GM21717 (cell line): ENCODE measurements at regions not wholly inside any gene's neighbourhood (a gene's known extent, or its start where the extent isn't known, plus 50 kb on each side); places are given as distances from the start of the nearest gene placed in this dataset.

Experiments
- ATAC-seq: cut with Tn5 transposase; IDR thresholded peaks from one replicate; pipeline ENCODE4 v1.9.1; 2021; ENCODE audit warnings: mild to moderate bottlenecking, moderate library complexity; ENCODE audit not compliant: unreplicated experiment

DNA sequence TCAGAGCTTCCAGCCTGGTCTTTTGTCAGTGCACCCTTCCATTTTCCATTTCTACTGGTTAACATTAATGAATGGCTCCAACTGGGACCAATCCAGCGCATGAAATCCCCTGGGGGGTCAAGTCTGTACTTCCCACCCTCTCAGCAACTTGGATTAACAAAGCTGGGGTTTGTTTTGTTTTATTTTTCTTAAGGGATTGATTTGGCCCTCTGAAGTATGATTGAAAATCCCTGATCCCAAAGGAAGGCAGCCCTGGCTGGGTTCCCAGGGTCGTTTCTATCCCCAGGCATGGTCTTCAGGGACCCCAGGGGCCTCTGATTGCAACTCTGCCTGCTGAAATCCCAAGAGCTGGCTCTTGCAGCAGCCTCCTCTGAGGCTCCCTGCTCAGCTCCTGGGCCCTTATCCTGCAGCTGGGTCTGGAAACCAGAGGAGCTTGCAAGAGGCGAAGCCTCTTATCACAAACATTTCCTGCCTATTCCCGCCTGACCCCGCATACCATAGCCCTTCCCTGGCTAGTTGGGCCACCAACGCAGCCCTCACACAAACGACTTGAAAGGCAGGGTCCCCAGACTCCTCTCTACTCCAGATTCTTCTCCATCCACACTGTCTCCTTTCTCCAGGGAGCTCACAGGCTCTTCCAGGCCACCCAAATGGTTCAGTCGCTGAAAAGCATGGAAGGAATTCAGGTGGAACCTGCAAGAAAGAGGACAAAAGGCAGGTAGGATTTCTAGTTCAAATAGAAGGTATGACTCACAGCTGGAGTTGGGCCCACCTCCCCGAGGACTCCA lies 109.7 kb upstream of the PKDCC start:
- ATAC-seq = no peak

DNA sequence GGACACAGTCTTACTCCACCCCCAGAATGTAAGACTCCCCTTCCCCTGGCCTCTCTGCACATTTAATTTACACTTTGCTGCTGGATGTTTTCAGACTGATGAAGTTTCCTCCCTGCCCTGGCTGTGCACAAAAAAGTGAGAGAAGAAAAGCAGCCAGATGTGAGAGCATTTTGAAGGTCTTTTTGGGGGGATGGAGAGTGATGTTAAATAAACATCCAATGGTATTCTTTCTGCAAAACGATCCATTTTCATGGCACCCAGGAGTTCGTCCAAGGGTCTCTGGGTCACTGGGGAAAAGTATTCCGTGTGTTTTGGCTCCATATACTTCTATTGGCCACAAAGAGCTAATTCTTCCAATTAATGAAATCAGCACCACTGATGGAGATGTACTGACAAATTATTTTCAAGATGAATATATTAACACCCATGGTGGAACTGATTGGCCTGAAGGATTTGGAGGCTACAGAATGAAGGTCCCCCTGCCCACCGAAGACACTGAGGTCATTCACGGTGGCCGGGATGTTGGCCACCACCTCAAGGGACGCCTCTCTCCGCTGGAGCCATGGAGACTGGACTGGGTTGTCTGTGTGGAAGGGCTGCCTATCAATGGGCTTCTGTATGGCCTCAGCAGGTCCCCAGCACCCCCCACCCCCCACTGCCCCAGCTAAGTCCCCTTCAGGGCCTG lies 107.6 kb upstream of the PKDCC start:
- ATAC-seq = no peak

DNA sequence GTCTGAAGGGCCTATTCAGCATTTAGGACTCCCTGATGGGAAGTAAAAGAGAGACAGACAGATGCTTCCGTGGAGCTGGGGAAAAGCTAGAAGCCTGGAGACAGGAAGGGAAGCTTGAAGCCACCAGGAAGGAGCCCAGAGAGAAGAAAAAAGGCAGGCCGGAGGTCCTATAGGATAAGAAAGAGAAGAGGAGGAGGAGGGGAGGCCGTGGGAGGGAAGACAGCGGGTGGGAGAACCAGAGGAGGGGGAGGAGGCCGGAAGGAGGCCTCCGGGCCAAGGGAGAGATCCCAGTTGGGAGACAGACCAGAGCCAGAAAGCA lies 107.1 kb upstream of the PKDCC start:
- ATAC-seq = no peak

DNA sequence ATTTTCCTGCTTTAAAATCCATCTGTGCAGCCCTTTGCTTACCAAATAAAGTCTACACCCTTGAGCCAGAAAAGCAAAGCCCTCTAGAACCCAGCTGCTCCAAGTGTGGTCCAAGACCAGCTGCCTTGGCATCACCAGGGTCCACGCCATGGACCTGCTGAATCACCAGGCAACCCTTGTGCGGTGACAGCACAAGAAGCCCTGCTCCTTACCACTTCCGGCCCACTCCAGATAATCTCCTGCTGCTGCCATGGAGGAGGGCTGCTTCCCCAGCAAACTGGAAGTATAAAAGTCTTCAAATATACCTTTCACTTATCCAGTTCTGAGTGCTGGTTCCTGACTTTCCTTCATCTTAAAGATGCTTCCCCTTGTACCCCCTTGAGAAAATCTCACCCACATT lies 106.0 kb upstream of the PKDCC start:
- no peak for ATAC-seq

DNA sequence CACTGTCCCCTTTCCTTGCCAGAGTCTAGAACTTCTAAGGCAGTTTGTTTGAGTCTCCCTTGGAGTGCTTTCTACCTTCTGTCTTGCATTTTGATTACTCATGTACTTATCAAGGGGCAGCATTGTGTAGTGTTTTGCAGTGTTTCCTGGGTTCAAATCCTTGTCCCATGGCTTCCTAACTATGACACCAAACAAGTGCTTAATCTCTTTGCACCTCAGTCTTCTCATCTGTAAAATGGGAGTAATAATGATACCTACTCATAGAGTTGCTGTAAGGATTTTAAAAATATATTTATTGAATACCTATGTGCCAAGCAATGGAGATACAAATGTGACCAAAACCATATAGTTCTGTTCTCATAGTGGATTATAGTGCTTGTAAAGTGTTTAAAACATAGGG lies 105.5 kb upstream of the PKDCC start:
- no peak for ATAC-seq

DNA sequence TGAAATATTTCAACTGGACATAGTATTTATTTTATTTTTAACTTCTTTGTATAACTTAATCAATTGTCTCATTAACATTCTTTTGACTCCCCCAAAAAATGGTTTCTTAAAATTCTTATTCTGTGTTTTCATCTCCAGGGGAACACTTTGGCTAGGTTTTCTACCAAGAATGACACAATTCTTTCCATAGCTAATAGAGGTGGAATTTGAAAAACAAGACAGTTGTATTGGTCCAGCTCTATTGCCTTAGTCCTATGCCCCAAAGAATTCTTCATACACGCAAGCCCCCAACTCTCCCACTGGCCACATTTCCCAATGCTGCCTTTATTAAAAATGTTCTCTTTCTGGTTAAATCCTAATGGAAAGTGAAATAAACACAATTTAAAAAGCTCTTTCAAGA lies 104.7 kb upstream of the PKDCC start:
- no peak for ATAC-seq

DNA sequence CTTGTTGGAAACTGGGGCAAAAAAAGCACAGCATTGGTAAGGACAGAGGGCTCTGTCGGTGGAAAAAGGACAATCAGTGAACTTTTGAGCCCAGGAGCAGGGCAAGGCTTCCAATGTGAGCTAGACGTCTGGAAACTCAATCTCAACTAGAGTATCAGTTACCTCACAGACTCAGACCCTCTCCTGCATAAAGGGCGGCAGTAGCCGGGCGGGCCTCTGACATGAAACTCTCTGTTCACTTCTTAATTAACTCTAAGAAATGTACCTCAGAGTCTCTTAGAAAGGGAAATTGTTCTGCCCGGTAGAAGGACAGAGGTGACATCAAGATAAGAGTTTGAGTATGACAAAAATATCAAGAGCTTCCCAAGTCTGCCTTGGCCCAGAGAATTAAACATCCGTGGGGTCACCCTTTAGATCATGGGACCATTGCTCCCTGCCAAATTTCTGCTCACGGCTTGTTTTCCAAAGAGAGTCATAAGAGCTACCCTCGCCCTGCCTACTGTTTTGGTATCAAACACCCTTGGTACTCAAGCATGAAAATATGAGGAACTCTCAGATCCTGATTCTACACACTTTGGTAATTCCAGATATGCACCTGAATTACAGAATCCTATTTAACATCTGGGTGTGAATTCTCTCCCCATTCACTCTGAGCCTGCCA lies 103.5 kb upstream of the PKDCC start:
- no peak for ATAC-seq

DNA sequence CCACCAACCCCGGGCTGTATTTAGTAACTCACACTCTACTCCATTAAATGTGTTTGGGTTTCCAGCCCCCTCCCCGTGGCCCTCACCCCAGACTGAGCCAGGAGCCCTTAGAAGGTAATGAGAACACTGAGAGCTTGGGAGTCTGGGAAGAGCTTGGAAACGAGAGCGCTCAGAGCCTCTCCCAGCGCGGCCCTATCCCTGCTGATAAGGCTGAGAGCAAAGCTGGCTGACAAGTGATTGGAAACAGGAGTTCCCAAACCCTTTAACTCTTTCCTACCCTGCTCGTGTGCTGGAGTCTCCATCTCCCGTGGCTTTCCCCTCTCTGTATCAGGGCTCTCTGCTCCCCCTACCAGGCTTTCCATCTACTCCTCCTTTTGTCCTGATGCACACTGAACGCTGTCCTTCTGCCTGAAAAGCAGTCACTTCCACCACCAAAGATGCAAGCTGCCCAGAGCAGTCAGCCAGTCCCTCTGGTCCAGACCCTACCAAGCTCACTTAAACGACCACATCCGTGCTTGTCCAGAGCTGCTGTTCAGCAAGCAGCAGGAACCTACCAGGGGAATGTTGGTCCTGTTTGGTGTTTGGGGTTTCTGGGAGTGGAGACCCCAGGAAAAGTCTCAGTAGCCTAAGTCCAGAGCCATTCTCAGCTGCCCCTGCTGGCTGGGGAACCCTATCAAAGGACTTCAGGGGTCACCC lies 100.0 kb upstream of the PKDCC start:
- no peak for ATAC-seq

DNA sequence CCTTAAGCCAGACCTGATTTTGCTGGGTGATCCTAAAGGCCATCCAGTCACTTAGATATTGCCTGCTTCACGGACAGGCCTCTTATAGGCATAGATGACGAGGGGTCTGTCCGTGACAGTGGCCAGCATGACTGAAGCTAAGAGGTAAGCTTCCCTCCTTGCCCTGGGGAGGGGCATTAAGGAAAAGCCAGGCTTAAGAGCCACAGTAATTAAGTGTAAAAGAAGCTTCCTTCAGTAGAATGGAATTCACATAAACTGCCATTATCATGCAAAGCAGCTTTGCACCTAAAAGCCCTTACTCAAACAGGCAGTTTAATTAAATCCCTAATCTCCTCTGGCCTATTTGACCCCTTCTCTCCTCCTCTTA lies 99.4 kb upstream of the PKDCC start:
- no peak for ATAC-seq

DNA sequence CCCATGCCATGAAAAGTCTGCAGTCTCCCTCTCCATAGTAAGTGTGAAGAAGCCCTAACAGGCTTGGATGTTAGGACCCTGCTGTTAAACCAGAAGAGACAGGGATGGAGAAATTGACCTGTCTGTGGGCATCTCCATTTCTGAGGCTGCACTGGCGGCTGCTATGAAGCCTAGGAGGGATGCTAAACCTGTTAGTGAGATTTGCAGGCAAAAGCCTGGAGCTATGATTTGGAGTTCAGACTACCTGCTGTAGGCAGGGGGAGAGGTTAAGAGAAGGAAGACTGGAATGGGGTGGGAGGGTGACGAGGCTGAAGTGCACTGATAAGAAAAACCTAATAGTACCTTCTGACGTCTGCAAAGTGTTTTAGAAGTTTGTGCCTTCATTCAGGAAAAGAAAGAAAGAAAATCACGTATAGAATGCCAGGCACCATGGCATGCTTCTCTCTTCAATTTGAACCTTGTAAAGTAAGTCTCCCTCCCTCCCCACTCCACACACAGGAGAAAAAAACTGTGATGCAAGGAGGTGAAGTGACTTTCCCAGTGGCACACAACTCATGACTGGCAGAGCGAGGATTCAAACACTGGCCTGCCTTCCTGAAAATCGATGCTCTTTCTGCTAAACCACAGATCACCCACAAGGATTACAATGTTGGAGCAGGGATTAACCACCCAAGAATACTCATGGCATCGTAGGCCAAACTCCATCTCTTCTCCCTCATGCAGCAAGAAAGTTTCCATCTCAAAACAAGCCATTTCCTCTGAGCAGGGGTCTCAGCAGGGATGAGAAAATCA lies 98.5 kb upstream of the PKDCC start:
- ATAC-seq = no peak

DNA sequence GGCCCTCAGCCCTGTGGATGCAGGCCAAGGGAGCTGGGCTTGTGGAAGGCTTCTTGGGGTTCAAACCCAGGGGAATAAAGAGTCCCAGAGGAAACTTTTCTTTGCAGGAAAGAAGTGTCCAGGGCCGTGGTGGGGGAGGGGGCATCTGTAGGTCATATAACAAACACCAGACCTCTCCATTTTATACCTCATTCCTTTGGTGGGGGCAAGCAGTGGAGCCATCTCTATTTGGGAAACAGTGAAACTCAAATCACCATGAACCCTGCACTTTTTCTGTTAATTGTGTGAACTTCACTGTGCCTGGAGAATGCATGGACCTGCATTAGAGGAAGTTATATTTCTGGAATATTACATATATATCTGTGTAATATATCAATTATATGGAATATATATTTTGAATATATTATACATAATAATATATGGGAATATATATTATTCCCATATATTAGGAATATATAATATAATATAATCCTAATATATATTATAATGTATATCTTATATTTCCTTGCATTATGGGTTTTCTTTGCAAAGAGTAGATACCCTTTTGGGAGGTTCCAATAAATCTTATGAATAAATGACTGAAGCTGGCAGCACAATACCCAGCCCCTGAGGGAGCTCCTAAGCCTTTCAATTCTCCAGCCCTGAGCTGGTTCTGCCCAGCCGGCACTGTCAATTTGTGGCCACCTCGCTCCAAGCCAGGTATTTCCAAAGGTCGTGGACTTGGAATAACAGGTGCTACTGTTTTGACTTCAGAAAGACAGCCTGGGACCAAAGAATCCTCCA lies 97.7 kb upstream of the PKDCC start:
- no peak for ATAC-seq

DNA sequence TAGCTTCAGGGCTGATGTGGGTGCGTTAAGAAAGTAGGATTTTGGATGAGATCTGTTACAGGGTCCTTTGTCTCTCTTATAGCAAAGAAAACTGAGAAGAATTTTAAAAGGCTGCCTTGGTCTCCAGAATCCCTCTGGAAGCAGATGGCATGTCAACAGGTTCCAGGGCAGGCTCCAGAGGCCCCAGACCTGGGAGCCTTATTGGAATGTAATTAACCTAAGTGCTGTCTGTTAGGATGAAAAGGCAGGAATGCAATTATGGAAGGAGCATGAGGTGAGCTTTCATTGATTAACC lies 97.2 kb upstream of the PKDCC start:
- no peak for ATAC-seq

DNA sequence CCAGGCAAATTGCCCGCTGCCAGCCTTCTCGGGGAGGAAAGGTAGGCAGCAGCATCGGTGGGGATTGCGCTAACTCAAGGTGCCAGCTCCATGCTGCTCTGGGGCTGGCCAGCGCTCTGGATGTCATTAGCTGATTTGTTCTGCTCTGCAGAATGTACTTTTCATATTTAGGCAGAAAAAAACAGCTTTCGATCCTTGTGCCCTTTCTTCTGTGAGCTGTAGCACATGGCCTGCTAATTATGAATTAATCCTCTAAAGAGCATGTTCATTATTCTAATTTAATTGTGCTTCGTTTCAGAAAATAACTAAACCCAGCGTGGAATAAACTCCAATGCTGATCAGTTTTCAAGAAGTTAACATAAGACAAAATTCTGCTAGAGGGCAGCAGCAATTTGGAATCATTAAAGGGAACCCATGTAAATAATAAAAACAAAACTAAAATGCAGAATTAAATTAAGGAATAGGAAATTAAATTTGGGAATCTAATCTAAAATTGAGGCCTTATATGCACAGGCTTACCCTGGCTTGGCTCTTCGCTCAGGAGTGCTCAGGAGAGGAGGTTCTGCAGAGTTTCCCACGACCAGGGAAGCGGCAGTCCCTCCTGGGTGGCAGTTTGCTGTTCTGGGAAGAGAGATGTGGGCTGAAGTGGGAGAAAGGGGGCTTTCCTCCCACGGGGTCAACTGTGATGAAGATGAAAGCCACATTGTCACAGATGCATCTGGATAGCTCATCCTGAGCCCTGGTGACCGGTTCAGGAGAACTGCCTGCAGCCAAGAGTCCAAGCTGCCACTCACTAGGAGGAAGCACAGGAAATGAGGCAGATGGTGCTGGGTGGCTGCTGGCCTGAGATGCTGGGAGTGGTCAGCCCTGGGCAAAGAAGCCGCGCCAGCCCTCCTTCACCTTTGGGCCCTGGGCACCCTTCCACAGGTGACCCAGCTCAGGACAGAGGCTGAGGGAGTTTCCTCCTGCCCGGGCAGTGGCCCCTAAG lies 93.2 kb upstream of the PKDCC start:
- ATAC-seq = no peak

DNA sequence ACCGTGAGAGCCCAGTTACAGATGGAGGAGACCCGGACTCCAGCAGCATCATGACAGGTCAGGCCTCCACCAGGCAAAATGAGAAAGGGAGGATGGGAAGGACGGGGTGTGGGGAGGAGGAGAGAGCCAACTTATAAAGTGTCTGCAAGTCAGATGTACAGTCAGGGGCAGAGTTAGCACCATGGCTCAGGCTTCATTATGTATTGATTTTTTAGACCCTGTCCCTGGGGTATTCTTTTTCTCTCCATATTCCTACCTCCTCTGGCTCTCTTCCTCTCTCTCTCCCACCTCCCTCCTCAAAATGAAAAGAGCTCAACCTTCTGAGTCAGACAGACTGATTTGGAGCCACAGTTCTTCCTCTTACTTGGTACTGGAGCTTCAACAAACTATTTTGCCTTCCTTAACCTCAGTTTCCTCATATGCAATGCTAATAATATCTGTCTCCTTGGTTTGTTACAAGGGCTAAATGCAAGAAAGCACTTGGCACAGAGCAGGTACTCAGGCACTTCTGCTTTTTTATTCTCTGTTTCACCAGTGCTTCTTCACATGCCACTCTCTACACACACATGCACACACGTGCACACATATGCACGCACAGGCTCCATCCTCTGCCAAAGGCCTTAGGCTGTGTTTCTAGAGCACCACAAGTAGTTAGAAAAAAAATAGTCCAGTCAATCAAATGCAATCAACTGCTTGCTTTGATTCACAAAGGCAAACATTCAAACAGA lies 92.3 kb upstream of the PKDCC start:
- ATAC-seq = peak; percentile 44

DNA sequence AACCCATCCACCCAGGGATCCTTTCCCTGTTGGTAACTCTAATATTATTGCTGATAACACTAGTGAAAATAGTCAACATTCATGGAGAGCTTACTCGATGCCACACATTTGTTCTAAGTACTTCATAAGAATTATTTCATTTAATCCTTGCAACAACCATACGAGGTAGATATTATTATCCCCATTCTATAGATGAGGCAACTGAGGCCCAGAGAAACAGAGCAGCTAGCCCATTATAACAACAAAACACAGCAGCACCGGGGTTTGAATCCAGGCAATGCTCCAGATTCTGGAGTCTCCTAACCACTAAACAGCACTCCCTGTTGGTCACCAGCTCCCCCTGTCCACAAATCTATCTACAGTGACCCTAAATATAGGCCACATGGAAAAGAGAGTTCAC lies 90.4 kb upstream of the PKDCC start:
- no peak for ATAC-seq

DNA sequence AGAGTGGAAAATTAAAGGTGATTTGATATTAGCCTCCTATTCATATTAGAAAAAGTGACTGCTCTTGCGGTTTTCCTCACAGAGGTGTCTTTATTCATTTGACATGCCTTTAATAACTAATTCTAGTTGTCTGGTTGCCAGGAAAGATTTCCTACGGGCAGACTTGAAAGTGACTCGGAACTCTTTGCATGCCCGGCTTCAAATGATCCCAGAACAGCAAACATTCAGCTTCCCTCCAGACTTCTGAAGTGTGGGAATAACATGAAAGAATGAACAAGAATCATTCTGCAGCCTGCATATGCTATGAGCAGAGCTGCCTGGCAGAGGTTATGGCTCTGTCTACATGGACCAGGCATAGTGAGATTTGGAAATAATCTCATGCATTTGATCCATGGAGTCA lies 89.6 kb upstream of the PKDCC start:
- ATAC-seq = no peak

DNA sequence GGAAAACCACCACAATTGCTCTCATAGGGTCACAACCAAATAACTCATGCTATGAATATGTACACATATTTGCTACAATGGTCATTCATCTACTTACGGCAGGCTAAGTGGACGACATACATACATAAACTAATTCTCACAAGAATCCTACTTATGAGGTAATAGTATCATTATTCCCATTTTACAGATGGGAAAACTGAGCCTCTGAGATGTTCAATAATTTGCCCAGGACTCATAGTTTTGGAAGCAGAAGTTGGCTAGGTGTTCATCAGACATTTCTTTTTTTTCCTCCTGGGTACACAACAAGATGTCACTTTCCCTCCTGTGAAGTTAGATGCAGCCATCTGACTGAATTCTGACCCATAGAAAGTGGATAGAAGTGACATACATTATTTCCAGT lies 89.0 kb upstream of the PKDCC start:
- ATAC-seq = no peak

DNA sequence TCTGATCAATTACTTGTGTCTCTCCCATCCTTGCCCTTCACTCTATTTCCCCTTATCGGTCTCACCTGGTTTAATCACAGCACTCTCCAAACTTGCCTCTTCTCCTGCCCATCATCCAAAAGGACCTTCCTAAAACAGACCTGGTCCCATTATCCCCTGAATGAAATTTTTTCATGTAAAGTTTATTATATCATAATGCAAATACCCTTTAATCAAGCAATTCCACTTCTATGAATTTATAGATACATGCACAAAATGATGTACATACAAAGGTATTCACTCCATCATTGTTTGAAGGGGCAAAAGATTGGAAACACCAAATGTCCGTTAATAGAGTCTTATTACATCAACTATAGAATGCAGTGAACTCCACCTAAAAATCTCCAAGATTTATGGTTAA lies 88.1 kb upstream of the PKDCC start:
- no peak for ATAC-seq
